ENCODE measurements at regions not wholly inside any gene's neighbourhood (a gene's known extent, or its start where the extent isn't known, plus 50 kb on each side); places are given as distances from the start of the nearest gene placed in this dataset.

DNA sequence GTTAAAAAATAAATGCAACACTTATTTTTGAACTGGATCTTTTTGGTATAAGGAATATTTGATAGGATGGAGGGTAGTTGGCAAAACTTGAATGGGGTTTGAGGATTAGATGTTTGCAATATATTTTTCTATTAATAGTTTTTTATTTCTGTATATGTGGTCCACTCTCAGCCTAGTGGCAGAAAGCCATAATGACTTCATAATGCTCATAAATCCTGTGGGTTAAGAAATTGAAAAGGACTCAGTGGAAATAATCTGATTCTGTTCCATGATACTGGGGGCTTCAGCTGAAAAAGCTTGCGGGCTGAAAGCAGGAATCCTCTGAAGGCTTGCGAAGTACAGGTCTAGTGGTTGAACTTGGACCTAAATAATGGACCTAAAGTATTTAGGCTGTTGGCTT lies 1028.6 kb upstream of the PRMT6 start:
- no peak for FAIRE-seq
- DNase-seq (ENCODE audit: insufficient read length), result no peak
- TF ChIP-seq POLR2A (IDR thresholded peaks at IDR 0.05; ENCODE audit: low read depth, low read length), result no peak
- no peak for TF ChIP-seq POLR2AphosphoS5 (IDR thresholded peaks at IDR 0.05; ENCODE audit: low read depth, low read length)
- no peak for TF ChIP-seq TAF1 (IDR thresholded peaks at IDR 0.05; ENCODE audit: borderline replicate concordance, low read depth, low read length)

DNA sequence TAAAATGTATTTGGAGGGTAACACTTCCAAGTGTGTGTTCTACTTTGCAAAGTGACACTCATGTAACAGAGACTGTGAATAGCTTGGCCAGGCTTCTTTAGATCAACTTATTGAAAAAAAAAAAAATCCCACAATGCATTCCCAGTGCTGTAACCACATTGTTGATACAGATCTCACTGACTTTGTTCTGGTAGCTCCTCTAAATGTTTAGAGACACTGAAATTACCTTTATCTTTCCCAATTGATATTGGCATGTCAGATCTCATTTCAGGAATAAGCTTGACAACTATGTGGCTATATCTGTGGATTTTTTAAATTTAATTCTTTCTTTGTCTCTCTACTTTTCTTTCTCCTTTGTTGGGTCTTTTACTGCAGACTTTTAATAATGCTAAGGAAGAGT lies 1018.9 kb upstream of the PRMT6 start:
- no peak for DNase-seq (ENCODE audit: insufficient read length)
- no peak for FAIRE-seq
- TF ChIP-seq POLR2A (IDR thresholded peaks at IDR 0.05; ENCODE audit: low read depth, low read length) (no peak), POLR2AphosphoS5 (IDR thresholded peaks at IDR 0.05; ENCODE audit: low read depth, low read length) (no peak), TAF1 (IDR thresholded peaks at IDR 0.05; ENCODE audit: borderline replicate concordance, low read depth, low read length) (no peak)

DNA sequence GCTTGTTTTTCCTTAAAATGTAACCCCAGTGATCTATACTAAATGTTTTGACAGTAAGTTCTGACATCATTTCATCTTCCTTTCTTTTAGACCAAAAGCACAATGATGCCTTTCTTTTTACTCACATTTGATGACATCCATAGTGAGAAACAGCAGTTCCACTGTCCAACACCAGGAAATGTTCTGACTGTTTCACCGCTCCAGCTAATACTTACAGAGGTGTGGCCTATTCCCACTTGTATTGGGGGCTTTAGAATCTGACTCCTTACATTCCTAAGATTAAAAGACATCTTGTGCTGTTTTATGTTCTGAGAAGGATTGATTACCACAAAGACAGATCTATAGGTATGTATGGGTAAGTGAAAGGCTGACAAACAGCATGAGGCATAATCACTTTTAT lies 1018.2 kb upstream of the PRMT6 start:
- no peak for FAIRE-seq
- no peak for TF ChIP-seq POLR2A (IDR thresholded peaks at IDR 0.05; ENCODE audit: low read depth, low read length)
- TF ChIP-seq TAF1 (IDR thresholded peaks at IDR 0.05; ENCODE audit: borderline replicate concordance, low read depth, low read length), result no peak
- TF ChIP-seq POLR2AphosphoS5 (IDR thresholded peaks at IDR 0.05; ENCODE audit: low read depth, low read length), result no peak
- no peak for DNase-seq (ENCODE audit: insufficient read length)

DNA sequence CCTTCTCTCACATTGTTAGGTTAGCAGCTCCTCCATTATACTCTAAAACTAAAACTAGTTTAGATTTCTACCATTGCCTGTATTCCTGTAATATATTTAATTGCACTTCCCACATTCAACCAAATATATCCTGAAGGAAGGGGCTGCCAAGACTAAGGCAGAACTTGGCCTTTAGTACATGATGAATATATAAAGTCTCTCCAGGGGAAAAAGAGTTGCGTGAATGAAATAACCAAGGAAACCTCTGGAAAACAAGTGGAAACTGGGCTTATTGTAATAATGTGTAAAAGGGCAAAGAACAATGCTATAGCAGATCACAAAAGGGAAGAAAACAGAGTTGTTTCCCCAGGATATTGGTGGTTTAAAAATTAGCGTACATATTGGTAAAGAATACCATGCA lies 1012.5 kb upstream of the PRMT6 start:
- DNase-seq (ENCODE audit: insufficient read length) (no peak), FAIRE-seq (no peak)
- TF ChIP-seq POLR2AphosphoS5 (IDR thresholded peaks at IDR 0.05; ENCODE audit: low read depth, low read length) (no peak), TAF1 (IDR thresholded peaks at IDR 0.05; ENCODE audit: borderline replicate concordance, low read depth, low read length) (no peak), POLR2A (IDR thresholded peaks at IDR 0.05; ENCODE audit: low read depth, low read length) (no peak)

DNA sequence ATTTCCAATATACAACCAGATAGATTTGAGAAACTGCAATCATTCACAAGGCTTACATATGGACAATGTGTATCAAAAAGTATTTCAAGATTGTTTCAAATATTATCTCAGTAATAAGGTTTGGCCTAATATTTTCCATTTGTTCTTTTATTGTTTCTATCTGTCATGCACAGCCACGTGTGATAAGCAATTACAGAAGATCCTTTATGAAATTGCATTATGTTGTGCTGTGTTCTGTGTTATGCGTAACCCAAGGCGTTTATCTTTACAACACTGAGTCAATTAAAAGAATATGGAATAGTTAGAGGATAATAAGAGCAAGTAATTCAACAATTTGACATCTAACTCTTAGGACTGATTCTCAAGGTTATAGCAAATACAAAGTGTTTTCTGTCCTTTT lies 1009.3 kb upstream of the PRMT6 start:
- DNase-seq (ENCODE audit: insufficient read length) (no peak), FAIRE-seq (no peak)
- TF ChIP-seq POLR2AphosphoS5 (IDR thresholded peaks at IDR 0.05; ENCODE audit: low read depth, low read length), result no peak
- no peak for TF ChIP-seq POLR2A (IDR thresholded peaks at IDR 0.05; ENCODE audit: low read depth, low read length)
- no peak for TF ChIP-seq TAF1 (IDR thresholded peaks at IDR 0.05; ENCODE audit: borderline replicate concordance, low read depth, low read length)

DNA sequence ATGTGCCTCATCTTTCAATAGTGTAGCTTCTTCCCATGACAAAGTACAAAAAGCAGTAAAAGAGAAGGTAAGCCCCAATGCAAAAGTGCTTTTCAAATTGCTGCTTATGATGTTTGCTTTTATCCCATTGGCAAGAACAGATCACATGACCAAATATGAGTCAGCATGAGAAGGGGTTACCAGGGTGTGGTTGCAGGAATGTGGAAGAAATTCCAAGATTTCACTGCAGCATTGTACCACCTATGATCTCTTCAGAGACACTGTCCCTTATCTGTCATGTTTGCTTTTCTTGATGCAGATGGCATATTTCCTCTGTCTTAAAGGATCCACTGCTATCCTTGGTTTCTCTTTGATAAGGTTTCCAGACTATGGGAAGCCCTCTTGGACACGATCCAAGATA lies 1006.9 kb upstream of the PRMT6 start:
- DNase-seq (ENCODE audit: insufficient read length), result no peak
- no peak for TF ChIP-seq TAF1 (IDR thresholded peaks at IDR 0.05; ENCODE audit: borderline replicate concordance, low read depth, low read length)
- no peak for TF ChIP-seq POLR2AphosphoS5 (IDR thresholded peaks at IDR 0.05; ENCODE audit: low read depth, low read length)
- TF ChIP-seq POLR2A (IDR thresholded peaks at IDR 0.05; ENCODE audit: low read depth, low read length), result no peak
- FAIRE-seq, result no peak

DNA sequence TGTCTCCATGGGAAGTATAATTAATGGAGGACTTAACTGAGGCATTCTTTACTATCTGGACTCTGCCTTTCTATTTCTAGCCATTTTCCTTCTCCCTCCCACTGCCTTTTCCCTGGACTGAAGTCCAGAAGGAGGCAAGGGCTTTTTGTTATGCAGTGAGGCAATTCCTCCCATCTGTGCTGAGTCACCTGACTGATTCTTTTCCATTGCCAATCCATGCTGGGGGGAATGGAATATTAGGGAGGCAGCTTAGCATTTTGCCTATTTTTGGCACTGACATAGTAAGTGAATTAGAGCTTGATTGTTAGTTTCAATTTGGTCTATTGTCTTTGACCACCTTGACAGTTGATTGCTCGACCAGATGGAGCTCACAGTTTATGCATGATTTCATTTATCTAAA lies 1000.6 kb upstream of the PRMT6 start:
- FAIRE-seq (no peak), DNase-seq (ENCODE audit: insufficient read length) (no peak)
- TF ChIP-seq POLR2A (IDR thresholded peaks at IDR 0.05; ENCODE audit: low read depth, low read length) (no peak), TAF1 (IDR thresholded peaks at IDR 0.05; ENCODE audit: borderline replicate concordance, low read depth, low read length) (no peak), POLR2AphosphoS5 (IDR thresholded peaks at IDR 0.05; ENCODE audit: low read depth, low read length) (no peak)

DNA sequence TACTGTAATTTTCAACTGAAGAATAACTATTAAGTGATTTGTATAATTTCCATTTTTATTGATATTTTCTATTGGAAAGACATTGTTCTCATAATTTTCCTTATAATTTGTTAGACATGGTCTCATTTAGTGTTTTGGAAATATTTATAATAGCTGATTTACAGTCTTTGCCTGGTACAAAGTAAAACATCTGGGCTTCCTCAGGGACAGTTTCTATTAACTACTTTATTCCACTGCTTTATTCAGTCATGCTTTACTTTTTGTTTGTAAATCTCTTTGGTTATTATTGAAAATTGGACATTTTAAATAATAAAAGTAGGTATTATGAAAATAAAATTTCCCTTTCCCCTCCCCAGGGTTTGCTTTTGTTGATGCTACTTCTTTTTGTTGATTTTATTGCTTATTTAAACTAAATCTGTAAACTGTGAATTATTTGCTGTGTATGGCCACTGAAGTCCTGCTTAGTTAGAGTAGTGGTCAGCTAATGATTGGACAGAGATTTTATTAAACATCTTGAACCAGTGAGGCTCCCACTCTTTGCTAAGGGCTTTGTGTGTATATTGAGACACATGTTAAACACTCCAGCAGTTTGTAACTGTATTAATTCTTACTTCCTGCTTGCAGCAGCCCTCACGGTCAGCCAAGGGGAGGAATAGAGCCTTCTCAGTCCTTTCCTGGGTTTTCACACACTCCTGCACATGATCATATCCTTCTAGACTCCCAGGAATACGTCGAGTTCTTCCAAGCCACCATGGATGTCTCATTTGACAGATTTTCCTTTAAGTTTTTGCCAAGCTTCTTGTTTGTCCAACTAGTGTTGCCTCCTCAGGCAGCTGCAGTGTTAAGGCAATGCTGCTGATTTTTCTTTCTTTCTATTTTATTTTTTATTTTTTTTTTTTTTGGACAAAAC lies 994.6 kb upstream of the PRMT6 start:
- DNase-seq (ENCODE audit: insufficient read length) (no peak), FAIRE-seq (no peak)
- TF ChIP-seq POLR2AphosphoS5 (IDR thresholded peaks at IDR 0.05; ENCODE audit: low read depth, low read length) (no peak), TAF1 (IDR thresholded peaks at IDR 0.05; ENCODE audit: borderline replicate concordance, low read depth, low read length) (no peak), POLR2A (IDR thresholded peaks at IDR 0.05; ENCODE audit: low read depth, low read length) (no peak)

DNA sequence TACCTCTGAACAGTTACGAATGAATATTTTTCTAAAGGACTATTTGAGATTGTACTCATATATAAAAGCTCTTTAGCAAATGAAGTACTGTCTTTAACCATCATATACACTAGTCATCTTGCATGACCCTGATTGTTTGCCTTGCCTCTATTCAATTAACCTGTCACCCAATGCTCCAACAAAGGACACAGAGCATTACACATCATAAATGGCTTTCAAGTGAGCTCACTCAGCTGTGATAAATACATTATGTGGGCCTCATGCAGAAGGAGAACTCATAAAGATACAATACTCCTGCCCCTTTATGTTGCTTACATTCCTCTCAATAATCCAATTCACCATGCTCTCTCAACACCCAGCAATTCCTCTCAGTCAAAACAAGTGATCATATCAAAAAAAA lies 993.0 kb upstream of the PRMT6 start:
- TF ChIP-seq POLR2AphosphoS5 (IDR thresholded peaks at IDR 0.05; ENCODE audit: low read depth, low read length), result no peak
- DNase-seq (ENCODE audit: insufficient read length), result no peak
- FAIRE-seq, result no peak

DNA sequence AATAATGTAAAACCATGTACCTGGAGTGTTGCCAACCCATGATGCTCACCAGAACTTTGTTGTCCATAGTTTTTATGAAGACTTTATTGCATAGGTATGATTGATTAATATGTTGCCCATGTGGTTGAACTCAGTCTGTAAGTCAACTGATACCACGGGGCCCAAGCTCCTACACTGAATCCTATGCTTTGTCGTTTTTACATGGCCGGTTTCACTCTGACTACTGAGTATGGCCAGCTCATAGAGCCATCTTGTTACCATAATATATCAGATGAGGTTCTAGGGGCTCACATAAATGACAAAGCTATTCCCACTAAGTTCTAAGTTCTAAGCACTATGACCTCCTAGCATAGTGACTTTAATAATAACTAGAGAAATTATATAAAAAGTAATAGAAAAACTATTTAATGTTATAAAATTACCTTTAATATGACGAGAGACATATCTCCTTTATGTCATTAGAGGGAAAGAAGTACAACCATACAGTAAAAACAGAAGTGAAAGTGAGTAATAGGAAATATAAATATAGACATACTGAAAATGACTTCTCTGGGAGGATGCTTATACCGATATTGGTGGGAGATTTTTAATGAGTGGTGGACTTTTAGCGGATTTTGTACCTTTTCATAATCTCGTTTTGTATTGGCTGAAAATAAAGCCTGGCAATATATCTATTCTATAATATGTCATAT lies 983.4 kb upstream of the PRMT6 start:
- no peak for TF ChIP-seq POLR2A (IDR thresholded peaks at IDR 0.05; ENCODE audit: low read depth, low read length)
- TF ChIP-seq TAF1 (IDR thresholded peaks at IDR 0.05; ENCODE audit: borderline replicate concordance, low read depth, low read length), result no peak
- TF ChIP-seq POLR2AphosphoS5 (IDR thresholded peaks at IDR 0.05; ENCODE audit: low read depth, low read length), result no peak
- no peak for FAIRE-seq

DNA sequence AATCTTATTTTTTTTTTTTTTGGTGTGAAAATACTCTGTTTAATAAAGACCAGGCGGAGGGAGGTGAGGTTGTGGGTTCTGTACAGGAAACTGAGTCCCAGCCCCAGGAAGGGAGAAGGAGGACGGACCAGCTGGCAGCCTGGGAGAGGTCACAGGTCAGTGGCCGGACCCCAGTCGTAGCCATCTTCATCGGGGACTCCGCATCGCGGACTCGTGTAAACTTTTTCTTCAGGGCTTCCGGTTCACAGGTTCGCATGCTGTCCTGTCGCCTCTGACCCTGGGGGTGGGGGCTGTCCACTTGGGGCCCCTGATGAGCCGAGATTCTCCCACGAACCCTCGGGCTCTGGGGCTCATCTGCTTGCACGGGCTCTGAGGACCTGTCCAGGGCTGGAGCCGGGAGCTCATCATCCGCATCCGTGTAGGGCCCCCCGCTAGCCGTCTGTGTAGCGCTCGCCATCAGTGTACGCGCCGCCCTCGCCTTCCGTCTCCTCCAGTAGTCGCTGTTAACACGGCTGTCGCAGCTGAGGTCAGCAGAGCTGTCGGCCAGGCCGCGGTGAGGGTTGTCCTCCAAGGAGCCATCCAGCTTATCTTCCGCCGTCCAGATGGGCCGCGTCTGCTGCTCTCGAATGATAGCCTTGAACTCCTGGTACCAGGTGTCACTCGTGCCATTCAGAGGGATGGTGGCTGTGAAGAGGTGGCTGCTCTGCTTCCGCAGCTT lies 975.7 kb upstream of the PRMT6 start:
- FAIRE-seq (no peak), DNase-seq (ENCODE audit: insufficient read length) (no peak)
- TF ChIP-seq POLR2AphosphoS5 (IDR thresholded peaks at IDR 0.05; ENCODE audit: low read depth, low read length) (no peak), TAF1 (IDR thresholded peaks at IDR 0.05; ENCODE audit: borderline replicate concordance, low read depth, low read length) (no peak), POLR2A (IDR thresholded peaks at IDR 0.05; ENCODE audit: low read depth, low read length) (no peak)

More for the DNA sequence above, 983.4 kb upstream of the PRMT6 start:
- no peak for DNase-seq (ENCODE audit: insufficient read length)
